CD4-positive, alpha-beta T cell (primary cell): ENCODE measurements at regions not wholly inside any gene's neighbourhood (a gene's known extent, or its start where the extent isn't known, plus 50 kb on each side); places are given as distances from the start of the nearest gene placed in this dataset.
"Not testable (repeated sequence)": the region's sequence is repeated elsewhere in the genome, so short reads cannot be mapped to it uniquely, and the experiment has no call there.

Experiments
- ATAC-seq: fragments of 200-7000 bp; cut with Tn5 transposase; one replicate; pipeline ENCODE4 v1.10.0; 2022; ENCODE audit warnings: mild to moderate bottlenecking; ENCODE audit not compliant: poor library complexity
- CTCF ChIA-PET: fragments of 350-600 bp; sonication (Branson Sonifier 250); formaldehyde crosslinking; loops from one replicate; lab custom pipeline; 2021; ENCODE audit warnings: antibody characterized with exemption, inconsistent platforms; lab: Charles Lee
- POLR2A ChIA-PET: fragments of 350-600 bp; sonication (Branson Sonifier 250); formaldehyde crosslinking; loops from one replicate; lab custom pipeline; 2021; ENCODE audit warnings: antibody characterized with exemption, inconsistent platforms; lab: Charles Lee
- DNase-seq, 14 experiments: peaks; one replicate each; pipeline ENCODE4 v3.0.0-alpha.2; 2013 to 2020; ENCODE audit warnings: mixed read lengths in 2 of 14
- H3K27ac ChIP-seq, 2 donors: one replicate each; pipeline versions ENCODE4 v1.5.1 to v1.7.0; 2013; ENCODE audit warnings: low read length in 2 of 2, low read depth in 1 of 2, mild to moderate bottlenecking in 1 of 2
- H3K27me3 ChIP-seq, 2 experiments: 1 replicate in 1 of 2; 2 replicates in 1 of 2; pipeline versions ENCODE4 v1.6.1 to v1.7.0; 2013; ENCODE audit warnings: low read length in 2 of 2, control low read depth in 1 of 2, mild to moderate bottlenecking in 1 of 2, moderate library complexity in 1 of 2; ENCODE audit not compliant: insufficient read depth in 2 of 2, control insufficient read depth in 1 of 2
- H3K36me3 ChIP-seq: one replicate; pipeline ENCODE4 v1.6.1; 2013; ENCODE audit warnings: low read length, control low read depth; ENCODE audit not compliant: insufficient read depth
- H3K4me1 ChIP-seq: one replicate; pipeline ENCODE4 v1.6.1; 2013; ENCODE audit warnings: low read length, control low read depth; ENCODE audit not compliant: insufficient read depth
- H3K4me3 ChIP-seq: one replicate; pipeline ENCODE4 v1.5.1; 2013; ENCODE audit warnings: mild to moderate bottlenecking, low read length, moderate library complexity
- H3K9me3 ChIP-seq, 2 experiments: 1 replicate in 1 of 2; 2 replicates in 1 of 2; pipeline versions ENCODE4 v1.6.1 to v1.7.0; 2013; ENCODE audit warnings: low read length in 2 of 2, mild to moderate bottlenecking in 2 of 2, control low read depth in 1 of 2, moderate library complexity in 1 of 2; ENCODE audit not compliant: control insufficient read depth in 1 of 2, insufficient read depth in 1 of 2
- H3K27ac Mint-ChIP-seq: one replicate; pipeline ENCODE4 v1.8.0; 2020; ENCODE audit warnings: mixed read lengths
- H3K27me3 Mint-ChIP-seq: one replicate; pipeline ENCODE4 v1.8.0; 2021; ENCODE audit warnings: mixed read lengths
- H3K36me3 Mint-ChIP-seq: one replicate; pipeline ENCODE4 v1.8.0; 2021; ENCODE audit warnings: low read depth, mixed read lengths
- H3K4me1 Mint-ChIP-seq: one replicate; pipeline ENCODE4 v1.8.0; 2021; ENCODE audit warnings: low read depth, mixed read lengths
- H3K4me3 Mint-ChIP-seq: one replicate; pipeline ENCODE4 v1.8.0; 2020; ENCODE audit warnings: mild to moderate bottlenecking, mixed read lengths
- H3K9me3 Mint-ChIP-seq: one replicate; pipeline ENCODE4 v1.8.0; 2020; ENCODE audit warnings: mixed read lengths
- CTCF ChIP-seq: fragments of 200-600 bp; IDR thresholded peaks from one replicate; pipeline ENCODE4 v1.8.0; 2022; ENCODE audit warnings: antibody characterized with exemption, mild to moderate bottlenecking
- intact Hi-C, 2 experiments: fragments of 100-400 bp; cut with DNase I in 1 of 2; cut with micrococcal nuclease in 1 of 2; formaldehyde crosslinking; loops; one replicate each; pipeline versions ENCODE4 v1.15.1 to v1.9.0; 2023 to 2025; cut with DNase I, micrococcal nuclease

GRCh38 chr11:56843816-56844215, 95.3 kb upstream of the OR9G4 start:
- ChIA-PET CTCF (interaction anchor here (0.7 kb wide), 1 partner anchor 406 kb away, joined by 5 read pairs; no protein-coding TSS in a partner anchor), POLR2A (no interaction called here)
- H3K36me3 Mint-ChIP-seq = no peaks in the 10 kb centered on the region
- peaks cover 0 to 14% of the 10 kb centered on the region in 2 experiments for H3K9me3 ChIP-seq
- H3K27ac Mint-ChIP-seq = no peak overlapping the region
- ATAC-seq = no peak
- DNase-seq = no peak
- no peaks in the 10 kb centered on the region for H3K27me3 ChIP-seq
- no peak overlapping the region for H3K27ac ChIP-seq
- no peaks in the 10 kb centered on the region for H3K4me1 Mint-ChIP-seq
- no peaks in the 10 kb centered on the region for H3K4me1 ChIP-seq
- no peak overlapping the region for H3K4me3 Mint-ChIP-seq
- H3K27me3 Mint-ChIP-seq = peaks cover 12% of the 10 kb centered on the region
- no peak for TF ChIP-seq CTCF
- no peak overlapping the region for H3K4me3 ChIP-seq
- H3K9me3 Mint-ChIP-seq = no peaks in the 10 kb centered on the region
- H3K36me3 ChIP-seq = no peaks in the 10 kb centered on the region
- intact Hi-C loops = no loop called here

GRCh38 chr11:56842814-56843794, 94.6 kb upstream of the OR9G4 start:
- Mint-ChIP-seq H3K4me1 (no peaks in the 10 kb centered on the region), H3K36me3 (no peaks in the 10 kb centered on the region), H3K27ac (no peak overlapping the region), H3K27me3 (peaks cover 12% of the 10 kb centered on the region), H3K4me3 (no peak overlapping the region), H3K9me3 (no peaks in the 10 kb centered on the region)
- H3K4me1 ChIP-seq = no peaks in the 10 kb centered on the region
- no peaks in the 10 kb centered on the region for H3K27me3 ChIP-seq
- H3K36me3 ChIP-seq = no peaks in the 10 kb centered on the region
- no peak for ATAC-seq
- H3K27ac ChIP-seq = no peak overlapping the region
- peaks cover 0 to 14% of the 10 kb centered on the region in 2 experiments for H3K9me3 ChIP-seq
- CTCF ChIA-PET = interaction anchor here (0.7 kb wide), 1 partner anchor 407 kb away, joined by 5 read pairs; no protein-coding TSS in a partner anchor
- no peak overlapping the region for H3K4me3 ChIP-seq
- POLR2A ChIA-PET = no interaction called here
- TF ChIP-seq CTCF = no peak
- no peak for DNase-seq
- intact Hi-C loops = no loop called here

GRCh38 chr11:56841210-56841810, 92.8 kb upstream of the OR9G4 start:
- POLR2A ChIA-PET = no interaction called here
- Mint-ChIP-seq H3K36me3 (no peaks in the 10 kb centered on the region), H3K4me1 (no peaks in the 10 kb centered on the region), H3K4me3 (no peak overlapping the region), H3K27ac (no peak overlapping the region), H3K27me3 (peaks cover 6% of the 10 kb centered on the region), H3K9me3 (no peaks in the 10 kb centered on the region)
- no peak for TF ChIP-seq CTCF
- no peaks in the 10 kb centered on the region for H3K4me1 ChIP-seq
- CTCF ChIA-PET = interaction anchor here (0.9 kb wide), 1 partner anchor 409 kb away, joined by 5 read pairs; no protein-coding TSS in a partner anchor
- H3K36me3 ChIP-seq = no peaks in the 10 kb centered on the region
- intact Hi-C loops = loop anchor here in 1 of 2 experiments (2.0 kb wide), 1 partner anchor 407 kb away; no protein-coding TSS in a partner anchor
- no peak for ATAC-seq
- no peak overlapping the region for H3K4me3 ChIP-seq
- H3K9me3 ChIP-seq = peaks cover 0 to 14% of the 10 kb centered on the region in 2 experiments
- DNase-seq = peak in 4 of 14 experiments; percentile 11 to 33 (median 24)
- no peaks in the 10 kb centered on the region for H3K27me3 ChIP-seq
- H3K27ac ChIP-seq = no peak overlapping the region

- H3K27ac ChIP-seq, H3K9me3 ChIP-seq, H3K4me3 Mint-ChIP-seq, H3K4me1 Mint-ChIP-seq, H3K4me3 ChIP-seq, H3K4me1 ChIP-seq, POLR2A ChIA-PET, DNase-seq, H3K27ac Mint-ChIP-seq, H3K36me3 ChIP-seq, H3K27me3 Mint-ChIP-seq, ATAC-seq, H3K27me3 ChIP-seq, H3K36me3 Mint-ChIP-seq, CTCF ChIA-PET, intact Hi-C loops: not testable (repeated sequence)
- H3K9me3 Mint-ChIP-seq = peaks cover 14% of the 10 kb centered on the region
Observed at GRCh38 chr11:56827357-56827756, 78.9 kb upstream of the OR9G4 start.
